ENCODE measurements at regions not wholly inside any gene's neighbourhood (a gene's known extent, or its start where the extent isn't known, plus 50 kb on each side); places are given as distances from the start of the nearest gene placed in this dataset.

DNA sequence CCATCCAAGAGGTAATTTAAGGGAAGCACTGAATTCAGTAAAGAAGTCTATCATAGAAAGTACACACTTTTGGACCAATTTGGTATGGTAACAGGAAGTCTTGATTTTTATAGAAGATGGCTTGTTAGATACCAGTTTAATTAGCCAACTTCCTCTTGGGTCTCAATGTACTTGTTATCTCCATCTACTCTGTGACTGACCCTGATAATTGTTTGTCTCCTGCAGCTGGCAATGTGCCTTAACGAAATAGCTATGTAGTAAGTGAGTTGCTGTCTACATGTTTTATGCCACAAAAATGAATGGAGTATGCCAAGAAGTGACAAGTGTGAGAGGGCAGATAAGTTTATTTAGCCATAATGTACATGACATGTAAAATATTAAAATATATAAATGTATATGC, 410.5 kb upstream of the MAN1A1 start:
- TF ChIP-seq, protein P1, sequence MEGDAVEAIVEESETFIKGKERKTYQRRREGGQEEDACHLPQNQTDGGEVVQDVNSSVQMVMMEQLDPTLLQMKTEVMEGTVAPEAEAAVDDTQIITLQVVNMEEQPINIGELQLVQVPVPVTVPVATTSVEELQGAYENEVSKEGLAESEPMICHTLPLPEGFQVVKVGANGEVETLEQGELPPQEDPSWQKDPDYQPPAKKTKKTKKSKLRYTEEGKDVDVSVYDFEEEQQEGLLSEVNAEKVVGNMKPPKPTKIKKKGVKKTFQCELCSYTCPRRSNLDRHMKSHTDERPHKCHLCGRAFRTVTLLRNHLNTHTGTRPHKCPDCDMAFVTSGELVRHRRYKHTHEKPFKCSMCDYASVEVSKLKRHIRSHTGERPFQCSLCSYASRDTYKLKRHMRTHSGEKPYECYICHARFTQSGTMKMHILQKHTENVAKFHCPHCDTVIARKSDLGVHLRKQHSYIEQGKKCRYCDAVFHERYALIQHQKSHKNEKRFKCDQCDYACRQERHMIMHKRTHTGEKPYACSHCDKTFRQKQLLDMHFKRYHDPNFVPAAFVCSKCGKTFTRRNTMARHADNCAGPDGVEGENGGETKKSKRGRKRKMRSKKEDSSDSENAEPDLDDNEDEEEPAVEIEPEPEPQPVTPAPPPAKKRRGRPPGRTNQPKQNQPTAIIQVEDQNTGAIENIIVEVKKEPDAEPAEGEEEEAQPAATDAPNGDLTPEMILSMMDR (IDR thresholded peaks at IDR 0.05 in 2 of 3, conservative IDR thresholded peaks at IDR 0.05 in 1 of 3; ENCODE audit: insufficient read depth in 2 of 3, low read depth in 1 of 3, low read length in 3 of 3): no peak
- TF ChIP-seq ARID3A (IDR thresholded peaks at IDR 0.05; ENCODE audit: borderline replicate concordance, low read depth, low read length): no peak
- TF ChIP-seq RHOXF2B (CRISPR knock-in tag; conservative IDR thresholded peaks at IDR 0.05): no peak
- TF ChIP-seq RFX5 (IDR thresholded peaks at IDR 0.05; ENCODE audit: low read depth, low read length): no peak
